Astrocyte (in vitro differentiated cells and primary cell): ENCODE measurements at regions not wholly inside any gene's neighbourhood (a gene's known extent, or its start where the extent isn't known, plus 50 kb on each side); places are given as distances from the start of the nearest gene placed in this dataset.

Experiments used
- DNase-seq: peaks from one replicate; pipeline ENCODE4 v3.0.0-alpha.2; 2010; ENCODE audit warnings: low read depth
- FAIRE-seq: peaks from 2 replicates; lab custom pipeline; 2011; peaks lifted over from hg19 to GRCh38; lab: Jason Lieb, UNC
- H2AFZ ChIP-seq: 2 replicates; pipeline ENCODE4 v1.6.0; 2012; ENCODE audit warnings: low read depth, low read length, inconsistent platforms
- H3K27ac ChIP-seq: 2 replicates; pipeline ENCODE4 v1.5.1; 2011; ENCODE audit warnings: low read depth, low read length, inconsistent platforms
- H3K27me3 ChIP-seq: 2 replicates; pipeline ENCODE4 v1.6.0; 2011; ENCODE audit warnings: low read length, inconsistent platforms; ENCODE audit not compliant: insufficient read depth
- H3K36me3 ChIP-seq: 2 replicates; pipeline ENCODE4 v1.5.1; 2011; ENCODE audit warnings: low read length, inconsistent platforms; ENCODE audit not compliant: insufficient read depth
- H3K4me1 ChIP-seq: 2 replicates; pipeline ENCODE4 v1.5.1; 2011; ENCODE audit warnings: low read length, inconsistent platforms; ENCODE audit not compliant: insufficient read depth
- H3K4me2 ChIP-seq: 2 replicates; pipeline ENCODE4 v1.6.0; 2012; ENCODE audit warnings: low read length, inconsistent platforms
- H3K4me3 ChIP-seq: 2 replicates; pipeline ENCODE4 v1.5.1; 2011; ENCODE audit warnings: low read depth, mild to moderate bottlenecking, low read length, inconsistent platforms; ENCODE audit not compliant: insufficient read depth
- H3K79me2 ChIP-seq: 2 replicates; pipeline ENCODE4 v1.6.0; 2012; ENCODE audit warnings: mild to moderate bottlenecking, low read length, inconsistent platforms; ENCODE audit not compliant: insufficient read depth
- H3K9ac ChIP-seq: 2 replicates; pipeline ENCODE4 v1.6.0; 2012; ENCODE audit warnings: mild to moderate bottlenecking, low read length, inconsistent platforms
- H3K9me3 ChIP-seq: 2 replicates; pipeline ENCODE4 v1.5.1; 2012; ENCODE audit warnings: low read depth, mild to moderate bottlenecking, low read length, inconsistent platforms; ENCODE audit not compliant: insufficient read depth
- H4K20me1 ChIP-seq: 2 replicates; pipeline ENCODE4 v1.6.0; 2012; ENCODE audit warnings: low read length, inconsistent platforms; ENCODE audit not compliant: insufficient read depth
- H3K27ac Mint-ChIP-seq: one replicate; pipeline ENCODE4 v1.8.0; 2021; ENCODE audit warnings: mild to moderate bottlenecking, mixed read lengths; ENCODE audit not compliant: unreplicated experiment
- H3K27me3 Mint-ChIP-seq: one replicate; pipeline ENCODE4 v1.8.0; 2021; ENCODE audit warnings: low read depth, mixed read lengths; ENCODE audit not compliant: unreplicated experiment
- H3K36me3 Mint-ChIP-seq: one replicate; pipeline ENCODE4 v1.8.0; 2021; ENCODE audit warnings: low read depth, mixed read lengths; ENCODE audit not compliant: unreplicated experiment
- H3K4me1 Mint-ChIP-seq: one replicate; pipeline ENCODE4 v1.8.0; 2021; ENCODE audit warnings: low read depth, mixed read lengths; ENCODE audit not compliant: unreplicated experiment
- H3K4me3 Mint-ChIP-seq: one replicate; pipeline ENCODE4 v1.8.0; 2021; ENCODE audit warnings: mild to moderate bottlenecking, moderate library complexity, mixed read lengths; ENCODE audit not compliant: unreplicated experiment
- H3K9me3 Mint-ChIP-seq: one replicate; pipeline ENCODE4 v1.8.0; 2021; ENCODE audit warnings: mild to moderate bottlenecking, mixed read lengths; ENCODE audit not compliant: unreplicated experiment
- CTCF ChIP-seq: IDR thresholded peaks from 2 replicates; pipeline ENCODE4 v1.5.1; 2011; ENCODE audit warnings: low read depth, mild to moderate bottlenecking, inconsistent platforms, low read length, moderate library complexity; ENCODE audit not compliant: insufficient read depth
- EZH2 ChIP-seq: IDR thresholded peaks from 2 replicates; pipeline ENCODE4 v1.6.1; 2012; ENCODE audit warnings: mild to moderate bottlenecking, low read length, inconsistent platforms; ENCODE audit not compliant: insufficient read depth

GRCh38 chr16:54847207-54847606, 83.5 kb upstream of the IRX5 start:
- Histone ChIP-seq H4K20me1 (no peaks in the 10 kb centered on the region), H3K9me3 (no peaks in the 10 kb centered on the region), H3K27me3 (no peaks in the 10 kb centered on the region), H2AFZ (no peak overlapping the region), H3K79me2 (no peaks in the 10 kb centered on the region), H3K4me1 (no peaks in the 10 kb centered on the region), H3K36me3 (no peaks in the 10 kb centered on the region), H3K9ac (no peak overlapping the region), H3K27ac (no peak overlapping the region), H3K4me3 (no peak overlapping the region), H3K4me2 (no peak overlapping the region)
- FAIRE-seq (no peak), DNase-seq (peak; percentile 30)
- TF ChIP-seq EZH2, result no peak
- TF ChIP-seq CTCF, result no peak
- Mint-ChIP-seq H3K9me3 (peaks cover 3% of the 10 kb centered on the region), H3K27me3 (no peaks in the 10 kb centered on the region), H3K27ac (peak overlapping the region; percentile 27), H3K36me3 (no peaks in the 10 kb centered on the region), H3K4me3 (no peak overlapping the region), H3K4me1 (peaks cover 9% of the 10 kb centered on the region)

DNA sequence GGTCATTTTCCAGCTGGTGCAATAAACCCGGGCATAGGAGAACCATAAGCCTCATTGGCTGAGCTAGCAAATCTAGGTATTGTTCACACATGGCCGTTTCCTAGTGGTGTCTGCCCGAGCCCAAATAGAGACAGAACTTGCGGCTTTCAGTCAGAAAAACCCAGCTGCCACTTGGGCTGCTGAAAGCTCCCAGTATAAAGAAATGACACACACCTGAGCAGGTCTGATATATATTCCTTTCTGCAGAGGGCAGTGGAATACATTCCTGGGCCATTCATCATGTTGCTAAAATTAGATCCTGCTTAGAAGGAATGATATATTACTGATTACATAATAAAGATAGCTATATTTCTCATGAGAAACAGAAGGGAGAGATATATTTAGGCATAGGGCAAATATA, 83.9 kb upstream of the IRX5 start:
- H3K27me3 Mint-ChIP-seq, result no peaks in the 10 kb centered on the region
- H3K36me3 Mint-ChIP-seq, result no peaks in the 10 kb centered on the region
- Histone ChIP-seq H3K4me2 (no peak overlapping the region), H3K9me3 (no peaks in the 10 kb centered on the region), H3K4me3 (no peak overlapping the region), H3K27ac (no peak overlapping the region), H3K27me3 (no peaks in the 10 kb centered on the region), H3K4me1 (no peaks in the 10 kb centered on the region), H3K36me3 (no peaks in the 10 kb centered on the region), H4K20me1 (no peaks in the 10 kb centered on the region), H3K9ac (no peak overlapping the region), H2AFZ (no peak overlapping the region), H3K79me2 (no peaks in the 10 kb centered on the region)
- peaks cover 9% of the 10 kb centered on the region for H3K4me1 Mint-ChIP-seq
- DNase-seq (peak; percentile 24), FAIRE-seq (no peak)
- peaks cover 3% of the 10 kb centered on the region for H3K9me3 Mint-ChIP-seq
- no peak overlapping the region for H3K4me3 Mint-ChIP-seq
- TF ChIP-seq EZH2 (no peak), CTCF (no peak)
- no peak overlapping the region for H3K27ac Mint-ChIP-seq

- FAIRE-seq, result no peak
- no peak overlapping the region for H3K27ac ChIP-seq
- no peaks in the 10 kb centered on the region for H3K9me3 ChIP-seq
- no peaks in the 10 kb centered on the region for H4K20me1 ChIP-seq
- H2AFZ ChIP-seq, result no peak overlapping the region
- H3K27me3 ChIP-seq, result no peaks in the 10 kb centered on the region
- H3K4me1 ChIP-seq, result no peaks in the 10 kb centered on the region
- H3K27me3 Mint-ChIP-seq, result peaks cover under 1% of the 10 kb centered on the region
- no peak for DNase-seq
- no peak overlapping the region for H3K27ac Mint-ChIP-seq
- no peak overlapping the region for H3K4me3 Mint-ChIP-seq
- TF ChIP-seq EZH2, result no peak
- no peak for TF ChIP-seq CTCF
- H3K4me2 ChIP-seq, result no peak overlapping the region
- no peaks in the 10 kb centered on the region for H3K36me3 Mint-ChIP-seq
- no peak overlapping the region for H3K4me3 ChIP-seq
- peaks cover 9% of the 10 kb centered on the region for H3K4me1 Mint-ChIP-seq
- peaks cover 3% of the 10 kb centered on the region for H3K9me3 Mint-ChIP-seq
- no peak overlapping the region for H3K9ac ChIP-seq
- no peaks in the 10 kb centered on the region for H3K36me3 ChIP-seq
- no peaks in the 10 kb centered on the region for H3K79me2 ChIP-seq
Measured at GRCh38 chr16:54843424-54843750, 87.3 kb upstream of the IRX5 start.
